GM04504 (cell line): ENCODE measurements at regions not wholly inside any gene's neighbourhood (a gene's known extent, or its start where the extent isn't known, plus 50 kb on each side); places are given as distances from the start of the nearest gene placed in this dataset.
"Not testable (repeated sequence)": the region's sequence is repeated elsewhere in the genome, so short reads cannot be mapped to it uniquely, and the experiment has no call there.

ENCODE experiments used
- DNase-seq: peaks from one replicate; pipeline ENCODE4 v3.0.0-alpha.2; 2012; ENCODE audit warnings: low read depth

DNA sequence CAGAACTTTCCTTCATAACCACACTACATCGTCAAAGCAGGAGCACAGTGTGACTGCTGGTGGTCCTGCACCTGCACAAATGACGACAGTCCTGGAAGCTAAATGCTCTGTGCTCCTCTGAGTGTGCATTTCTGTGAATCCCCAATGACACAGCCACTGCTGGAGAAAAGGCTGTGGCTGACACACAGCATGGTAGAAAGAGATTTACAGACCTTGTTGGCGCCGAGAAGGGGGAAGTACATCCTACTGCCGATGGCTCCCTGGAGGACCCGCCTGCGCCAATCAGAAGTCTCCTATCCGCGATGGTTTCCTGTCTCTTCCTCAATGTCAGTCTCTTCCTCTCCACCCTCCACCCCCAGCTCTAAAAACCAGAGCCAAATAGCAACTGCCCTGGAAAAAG, 115.4 kb upstream of the RAB4A start:
- DNase-seq: no peak

DNA sequence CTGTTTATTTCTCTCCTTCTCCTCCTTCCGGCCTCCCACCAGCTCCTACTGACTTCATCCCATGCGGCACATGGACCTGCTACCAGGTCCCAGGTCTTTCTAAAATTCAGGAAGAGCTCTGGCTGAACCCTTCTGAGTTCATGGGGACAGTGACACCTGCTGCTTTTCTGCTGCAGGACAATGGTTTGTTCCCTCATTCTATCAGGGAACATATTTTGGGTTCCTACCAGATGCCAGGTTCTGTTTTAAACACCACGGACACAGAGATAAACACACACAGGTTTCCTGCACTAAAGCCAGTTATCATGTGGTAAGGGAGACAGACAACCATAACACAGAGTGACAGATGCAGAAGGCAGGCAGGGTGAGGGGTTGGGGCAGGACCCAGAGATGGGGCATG, 114.0 kb upstream of the RAB4A start:
- no peak for DNase-seq

DNA sequence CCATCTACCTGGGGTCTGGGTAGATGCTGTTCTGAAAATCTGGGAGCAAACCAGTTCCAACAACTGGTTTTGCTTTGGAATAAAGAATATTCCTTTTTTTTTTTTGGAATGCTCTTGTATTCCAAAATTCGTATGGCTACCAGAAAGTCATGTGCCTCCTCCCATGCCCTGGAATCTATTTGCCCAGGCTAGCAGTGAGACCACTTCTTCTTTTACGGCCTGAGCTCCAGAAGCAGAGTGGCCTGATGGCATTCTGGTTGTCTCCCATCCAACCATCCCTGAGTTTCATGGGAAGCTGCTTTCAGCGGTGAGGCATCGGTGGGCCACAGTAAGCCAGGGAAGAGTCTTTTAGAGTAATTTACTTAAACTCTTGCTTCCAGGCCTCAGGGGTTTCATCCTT, 113.4 kb upstream of the RAB4A start:
- no peak for DNase-seq

DNA sequence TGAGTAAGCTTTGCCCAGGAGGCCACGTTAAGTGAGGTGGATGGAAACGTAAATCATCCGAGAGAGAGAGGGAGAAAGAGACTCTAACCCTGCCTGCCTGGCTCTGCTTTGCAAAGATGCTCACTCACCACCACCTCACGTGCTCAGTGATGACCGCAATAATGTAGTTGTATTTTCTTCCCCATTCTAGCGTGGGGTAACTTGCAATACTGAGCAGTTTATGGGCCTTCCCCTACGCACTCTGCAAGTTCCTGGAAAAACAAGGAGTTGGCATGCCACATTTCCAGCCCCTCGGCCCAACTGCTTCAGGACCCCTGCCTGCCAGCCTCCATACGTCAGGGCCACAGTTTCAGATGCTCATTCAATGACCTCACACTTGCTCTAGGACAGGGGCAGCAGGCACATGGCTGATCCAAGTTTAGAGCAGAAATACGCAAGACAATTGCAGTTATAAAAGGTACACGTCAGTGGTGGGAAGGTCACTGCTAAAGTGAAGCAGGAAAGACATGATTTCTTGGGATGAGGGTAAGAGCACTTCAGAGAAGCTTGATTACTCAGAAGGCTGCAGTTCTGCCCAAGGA, 112.5 kb upstream of the RAB4A start:
- DNase-seq: no peak

DNA sequence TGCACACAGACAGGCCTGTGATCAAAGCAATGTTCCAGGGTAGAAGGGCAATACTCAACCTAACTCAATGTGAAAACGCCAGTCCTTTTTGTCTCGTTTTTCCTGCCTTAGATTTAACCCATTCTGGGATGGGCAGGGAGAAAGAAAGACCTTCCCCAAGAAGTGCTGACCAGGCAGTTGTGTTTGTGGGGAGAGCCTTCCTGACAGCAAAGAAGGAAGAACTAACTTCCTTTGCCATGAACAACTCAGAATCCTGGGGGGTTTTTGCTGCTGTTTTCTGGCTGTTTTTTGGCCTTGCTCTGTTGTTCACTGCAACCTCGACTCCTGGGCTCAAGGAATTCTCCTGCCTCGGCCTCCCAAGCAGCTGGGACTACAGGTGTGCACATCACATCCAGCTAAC, 112.0 kb upstream of the RAB4A start:
- DNase-seq: no peak

DNA sequence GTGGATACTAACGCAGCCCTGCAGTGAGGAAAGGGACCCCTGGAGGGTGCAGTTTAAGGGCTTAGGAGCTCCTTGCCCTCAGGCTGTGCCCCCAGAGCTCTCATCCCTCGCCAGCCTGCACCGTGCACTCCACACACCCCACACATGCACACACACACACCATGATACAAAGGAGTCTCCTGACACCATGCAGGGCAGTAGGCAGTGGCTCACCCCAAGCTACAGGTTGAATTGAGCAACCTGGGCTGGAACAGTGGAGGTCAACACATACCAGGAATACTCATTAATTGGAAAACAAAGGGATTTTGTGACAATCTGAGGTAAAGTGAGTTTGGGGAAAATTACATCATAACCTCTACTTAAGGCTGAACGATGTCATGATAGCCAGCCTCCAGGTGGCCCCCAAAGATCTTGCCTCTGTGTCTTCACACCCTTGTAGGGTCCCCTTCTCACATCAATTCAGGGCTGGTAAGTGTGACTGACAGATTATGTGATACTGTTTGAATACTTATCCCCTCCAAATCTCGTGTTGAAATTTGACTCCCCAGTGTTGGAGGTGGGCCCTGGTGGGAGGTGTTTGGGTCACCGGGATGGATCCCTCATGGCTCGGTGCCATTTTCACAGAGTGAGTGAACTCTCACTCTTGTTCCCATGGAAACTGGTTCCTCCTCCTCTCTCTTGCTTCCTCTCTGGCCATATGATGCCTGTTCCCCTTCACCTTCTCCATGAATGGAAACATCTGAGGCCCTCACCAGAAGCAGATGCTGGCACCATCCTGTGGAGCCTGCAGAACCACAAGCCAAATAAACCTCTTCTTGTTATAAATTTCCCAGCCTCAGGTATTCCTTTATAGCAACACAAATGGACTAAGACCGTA, 111.0 kb upstream of the RAB4A start:
- no peak for DNase-seq

DNA sequence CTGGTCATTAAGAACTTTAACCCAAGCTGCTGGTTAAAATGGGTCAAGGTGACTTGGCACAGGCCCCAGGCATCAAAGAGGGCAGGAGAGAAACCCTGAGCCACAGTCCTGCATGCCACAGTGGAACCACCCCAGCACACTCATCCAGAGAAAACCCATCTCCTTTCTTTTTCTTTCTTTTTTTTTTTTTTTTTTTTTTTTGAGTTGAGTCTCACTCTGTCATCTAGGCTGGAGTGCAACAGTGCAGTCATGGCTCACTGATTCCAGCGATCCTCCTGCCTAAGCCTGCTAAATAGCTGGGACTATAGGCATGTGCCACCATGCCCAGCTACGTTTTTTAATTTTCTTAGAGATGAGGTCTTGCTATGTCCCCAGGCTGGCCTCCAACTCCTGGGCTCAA, 109.2 kb upstream of the RAB4A start:
- DNase-seq: no peak

DNA sequence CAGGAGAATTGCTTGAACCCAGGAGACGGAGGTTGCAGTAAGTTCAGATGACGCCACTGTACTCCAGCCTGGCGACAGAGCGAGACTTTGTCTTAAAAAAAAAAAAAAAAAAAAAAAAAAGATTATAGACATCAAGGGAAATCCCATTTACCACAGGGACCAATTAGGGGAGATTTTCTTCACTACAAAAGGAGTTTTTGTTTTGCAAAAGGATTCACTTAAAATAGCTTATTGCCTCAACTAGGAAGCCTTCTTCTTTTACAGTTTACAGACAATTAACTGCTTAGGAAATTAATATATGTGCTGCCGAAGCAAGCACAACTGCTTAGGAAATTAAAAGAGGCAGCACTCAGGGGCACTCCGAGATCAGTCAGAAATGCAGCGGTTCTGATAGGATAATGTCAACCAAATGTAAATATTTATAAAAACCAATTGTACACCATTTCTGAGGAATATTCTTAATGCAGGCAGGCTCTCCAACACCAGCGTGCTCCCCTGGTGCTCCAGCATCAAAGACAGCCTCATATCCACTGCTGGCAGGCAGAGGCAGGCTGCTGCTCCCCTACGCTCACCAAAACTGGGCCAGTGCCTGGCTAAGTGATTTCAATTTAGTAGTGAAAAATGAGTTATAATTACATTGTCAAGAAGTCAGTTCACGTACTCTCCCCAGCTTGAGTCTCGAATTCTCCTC, 107.9 kb upstream of the RAB4A start:
- no peak for DNase-seq

DNA sequence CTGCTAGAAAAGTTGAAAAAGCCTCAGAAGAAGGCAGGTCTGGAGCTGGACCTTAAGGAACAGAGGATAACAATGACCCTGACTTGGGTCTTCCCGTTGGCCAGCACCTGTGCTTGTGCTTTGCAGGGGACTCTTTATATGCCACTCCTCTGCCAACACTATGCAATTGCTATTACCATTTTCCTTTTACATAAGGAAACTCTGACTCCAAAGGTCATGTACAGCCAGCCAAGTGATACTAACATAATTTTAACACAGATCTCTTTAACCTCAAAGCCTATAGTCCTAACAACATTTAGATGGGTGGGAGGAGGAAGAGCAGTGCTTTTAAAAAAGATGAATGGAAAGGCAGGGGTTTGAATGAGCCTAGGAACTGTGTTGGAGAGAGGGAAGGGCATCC, 106.6 kb upstream of the RAB4A start:
- no peak for DNase-seq

DNA sequence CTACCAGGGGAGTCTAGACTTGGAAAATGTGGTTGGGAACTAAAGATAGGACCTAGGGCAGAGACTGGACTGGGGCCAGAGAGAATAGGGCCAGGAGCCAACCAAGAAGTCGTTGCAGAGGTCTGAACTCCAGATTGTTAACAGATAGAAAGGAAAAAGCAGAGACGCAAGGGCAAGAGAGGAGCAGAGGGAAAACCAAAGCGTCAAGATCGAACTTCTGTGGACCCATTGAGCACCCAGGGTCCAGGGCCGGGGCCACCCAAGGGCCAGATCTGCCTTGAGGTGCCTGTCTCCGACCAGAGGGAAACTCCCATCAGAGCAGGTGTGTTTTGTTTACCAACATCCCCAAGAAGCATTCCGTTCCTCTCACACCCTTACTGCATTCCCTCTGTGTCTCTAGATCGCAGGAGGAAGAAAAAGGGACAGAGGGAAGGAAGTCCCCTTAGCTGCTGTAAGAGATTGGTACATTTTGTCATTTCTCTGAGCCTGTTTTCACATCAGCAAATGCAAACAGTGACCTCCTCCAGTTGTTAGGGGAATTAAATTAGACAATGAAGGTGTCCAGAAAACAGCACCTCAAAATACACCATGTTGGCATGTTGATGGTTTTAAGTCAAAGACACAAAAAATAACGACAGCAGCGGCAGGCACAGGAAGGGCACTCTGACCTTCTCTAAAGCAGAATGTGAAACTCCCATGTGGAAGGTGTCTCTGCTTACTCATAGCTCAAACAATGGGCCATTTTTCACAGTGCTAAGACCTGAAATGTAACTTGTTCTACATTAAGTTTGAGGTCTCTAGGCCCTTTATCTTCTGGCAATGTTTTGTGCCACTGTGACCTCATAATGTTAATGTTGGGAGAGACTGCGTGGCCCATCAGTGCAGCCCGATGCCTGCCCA, 105.8 kb upstream of the RAB4A start:
- DNase-seq: no peak

DNA sequence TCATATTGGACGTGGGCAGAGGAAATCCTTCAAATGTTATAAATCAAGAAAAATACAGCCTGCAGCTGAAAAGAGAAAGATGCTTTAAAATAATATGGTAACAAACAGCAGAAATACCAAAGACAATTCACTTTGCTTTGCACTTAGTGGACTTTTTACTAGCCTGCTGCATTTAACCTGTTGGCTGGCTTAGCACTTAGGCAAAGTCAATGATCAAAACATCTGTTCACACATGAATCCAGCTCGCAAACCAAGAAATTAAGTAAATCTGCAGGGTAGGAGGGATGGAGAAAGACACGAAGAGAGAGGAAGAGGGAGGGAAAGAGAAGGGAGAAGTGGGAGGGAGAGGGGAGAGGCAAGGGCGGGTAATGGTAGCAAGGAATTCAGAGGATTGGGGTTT, 103.6 kb upstream of the RAB4A start:
- no peak for DNase-seq

DNA sequence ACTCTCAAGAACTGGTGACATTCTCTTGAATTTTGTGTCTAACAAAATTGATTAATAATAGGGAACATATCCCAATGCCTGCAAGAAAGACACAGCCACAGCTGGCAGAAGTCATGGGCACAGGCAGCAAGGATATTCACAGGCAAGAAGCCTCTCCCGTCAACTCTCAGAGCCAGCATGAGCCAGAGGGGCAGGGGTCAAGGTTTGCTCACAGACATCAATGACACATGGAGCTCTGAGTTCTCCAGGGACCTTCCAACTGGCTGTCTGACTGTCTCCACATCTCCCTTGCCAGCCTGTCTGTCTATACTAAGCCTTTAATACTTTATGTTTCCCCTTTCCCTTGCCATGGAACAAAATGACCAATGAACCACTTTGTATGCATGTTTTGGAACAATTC, 101.5 kb upstream of the RAB4A start:
- DNase-seq: no peak

DNA sequence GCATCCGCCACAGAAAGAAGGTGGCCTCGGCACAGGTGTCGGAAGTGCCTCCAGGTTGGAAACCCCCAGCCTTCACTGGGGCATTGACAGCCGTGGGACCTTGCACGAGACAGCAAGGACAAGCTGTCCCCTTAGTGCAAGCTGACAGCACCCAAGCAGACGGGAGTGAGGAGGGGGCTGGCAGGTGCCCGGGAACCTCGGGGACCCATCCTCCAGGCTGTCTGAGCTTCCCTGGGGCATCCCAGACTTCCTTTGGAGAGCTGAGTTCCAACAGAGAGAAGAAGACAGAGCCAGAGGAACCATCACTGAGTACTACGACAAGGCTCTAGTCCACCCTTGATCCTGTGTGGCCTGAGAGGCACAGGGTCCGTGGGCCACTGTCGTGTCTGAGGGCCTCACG, 100.6 kb upstream of the RAB4A start:
- DNase-seq: no peak

DNA sequence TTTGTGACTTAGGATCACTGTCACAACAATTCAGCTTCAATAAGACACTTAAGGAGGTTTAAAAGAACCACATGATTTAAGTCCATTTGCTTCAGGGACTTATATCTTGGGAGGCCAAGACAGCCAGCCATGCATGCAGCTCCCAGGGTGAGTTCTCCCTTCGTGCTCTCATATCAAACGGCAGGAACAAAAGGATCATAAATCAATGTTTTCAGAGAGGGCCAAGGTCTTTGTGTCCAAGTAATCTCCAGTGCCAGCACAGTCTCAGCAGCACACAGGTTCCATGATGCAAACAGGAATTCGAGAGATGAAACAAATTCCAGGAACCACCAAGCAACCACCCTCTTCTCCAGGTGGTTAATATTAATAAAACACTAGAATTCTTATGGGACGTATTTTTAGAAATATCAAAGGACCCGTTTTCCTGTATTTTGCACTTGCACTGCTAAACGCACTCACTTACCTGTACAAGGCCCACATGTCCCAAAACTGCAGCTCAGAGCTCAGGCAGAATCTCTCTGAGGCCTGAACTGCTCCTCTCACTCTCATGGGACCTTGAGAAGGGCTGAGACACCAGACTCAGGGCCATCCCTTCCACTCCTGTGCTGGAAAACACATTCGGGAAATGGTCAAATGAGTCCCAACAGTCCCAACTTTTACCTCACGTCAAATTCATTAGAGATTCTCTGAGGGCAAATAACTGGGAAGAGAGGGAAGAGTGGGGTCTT, 100.0 kb upstream of the RAB4A start:
- DNase-seq: no peak

DNA sequence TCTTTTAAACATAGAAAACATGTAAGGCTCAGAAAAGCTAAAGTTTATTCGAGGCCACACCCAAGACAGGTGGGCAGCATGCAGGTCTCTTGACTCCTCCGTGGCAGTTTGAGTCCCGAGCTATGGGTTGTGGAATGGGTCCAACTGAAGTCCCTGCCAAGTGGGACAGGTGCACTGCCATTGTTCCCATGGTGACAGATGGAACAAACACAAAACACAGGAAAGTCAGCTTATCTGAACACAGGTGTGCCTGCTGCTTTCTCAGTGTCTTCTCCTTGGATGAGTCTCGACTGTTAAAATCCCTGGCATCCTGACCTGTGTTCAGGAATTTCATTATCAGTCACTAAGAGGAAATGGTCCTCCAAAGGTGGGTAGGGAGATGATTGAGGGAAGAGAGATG, 99.0 kb upstream of the RAB4A start:
- DNase-seq: no peak

DNA sequence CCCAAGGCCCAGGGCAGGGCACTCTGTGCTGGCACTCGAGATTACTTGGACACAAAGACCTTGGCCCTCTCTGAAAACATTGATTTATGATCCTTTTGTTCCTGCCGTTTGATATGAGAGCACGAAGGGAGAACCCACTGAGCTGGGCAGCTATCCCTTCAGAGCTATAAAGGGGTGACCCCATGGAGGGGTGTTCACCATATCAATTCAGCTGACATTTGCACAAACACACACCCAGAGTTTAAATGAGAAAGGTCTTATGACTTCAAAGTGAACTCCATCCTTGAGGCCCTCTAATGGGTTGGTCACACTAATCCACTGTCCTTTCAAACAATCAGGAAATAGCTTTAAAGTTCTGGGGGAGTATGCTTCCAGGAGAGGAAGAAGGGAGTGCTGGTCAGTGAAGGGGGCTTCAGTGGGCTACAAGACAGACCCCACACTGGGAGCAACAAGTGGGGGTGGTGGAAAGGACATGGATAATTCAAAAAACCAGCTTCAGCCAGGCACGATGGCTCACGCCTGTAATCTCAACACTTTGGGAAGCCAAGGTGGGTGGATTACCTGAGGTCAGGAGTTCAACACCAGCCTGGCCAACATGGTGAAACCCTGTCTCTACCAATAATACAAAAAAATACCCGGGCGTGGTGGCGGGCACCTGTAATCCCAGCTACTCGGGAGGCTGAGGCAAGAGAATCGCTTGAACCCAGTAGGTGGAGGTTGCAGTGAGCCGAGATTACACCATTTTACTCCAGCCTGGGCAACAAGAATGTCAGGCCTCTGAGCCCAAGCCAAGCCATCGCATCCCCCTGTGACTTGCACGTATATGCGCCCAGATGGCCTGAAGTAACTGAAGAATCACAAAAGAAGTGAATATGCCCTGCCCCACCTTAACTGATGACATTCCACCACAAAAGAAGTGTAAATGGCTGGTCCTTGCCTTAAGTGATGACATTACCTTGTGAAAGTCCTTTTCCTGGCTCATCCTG, 97.1 kb upstream of the RAB4A start:
- not testable (repeated sequence) for DNase-seq

DNA sequence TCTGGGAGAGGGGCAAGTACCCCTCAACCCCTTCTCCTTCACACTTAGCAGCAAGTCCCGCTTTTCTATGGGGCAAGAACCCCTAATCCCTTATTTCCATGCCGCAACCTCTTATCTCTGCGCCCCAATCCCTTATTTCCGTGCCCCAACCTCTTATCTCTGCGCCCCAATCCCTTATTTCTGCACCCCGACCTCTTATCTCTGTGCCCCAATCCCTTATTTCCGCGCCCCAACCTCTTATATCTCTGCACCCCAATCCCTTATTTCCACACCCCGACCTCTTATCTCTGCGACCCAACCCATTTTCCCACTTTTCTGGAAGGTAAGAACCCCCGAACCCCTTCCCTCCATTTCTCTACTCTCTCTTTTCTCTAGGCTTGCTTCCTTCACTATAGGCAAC, 95.6 kb upstream of the RAB4A start:
- not testable (repeated sequence) for DNase-seq

DNA sequence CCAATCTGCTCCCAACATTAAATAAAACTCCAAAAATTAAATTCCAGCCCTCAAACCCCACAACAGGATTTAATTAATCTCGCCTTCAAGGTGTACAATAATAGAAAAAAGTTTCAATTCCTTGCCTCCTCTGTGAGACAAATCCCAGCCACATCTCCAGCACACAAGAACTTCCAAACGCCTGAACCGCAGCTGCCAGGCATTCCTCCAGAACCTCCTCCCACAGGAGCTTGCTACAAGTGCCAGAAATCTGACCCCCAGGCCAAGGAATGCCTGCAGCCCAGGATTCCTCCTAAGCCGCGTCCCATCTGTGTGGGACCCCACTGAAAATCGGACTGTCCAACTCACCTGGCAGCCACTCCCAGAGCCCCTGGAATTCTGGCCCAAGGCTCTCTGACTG, 94.5 kb upstream of the RAB4A start:
- not testable (repeated sequence) for DNase-seq

DNA sequence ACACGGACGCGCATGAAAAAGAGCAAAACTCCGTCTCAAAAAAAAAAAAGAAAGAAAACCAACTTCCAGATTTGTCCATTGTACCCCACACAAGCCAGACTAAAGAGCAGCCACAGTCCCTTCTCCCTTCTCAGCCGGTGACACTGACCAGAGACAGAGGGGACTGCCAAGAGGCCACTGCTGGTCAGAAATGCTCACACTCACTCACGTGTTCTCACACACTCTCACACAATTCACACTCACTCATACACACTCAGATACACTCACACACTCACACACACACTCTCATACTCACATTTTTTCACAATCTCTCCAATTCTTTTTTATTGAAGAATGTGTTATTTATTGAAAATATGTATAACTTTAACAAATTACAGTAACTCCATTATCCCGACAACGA, 90.8 kb upstream of the RAB4A start:
- DNase-seq: no peak

DNA sequence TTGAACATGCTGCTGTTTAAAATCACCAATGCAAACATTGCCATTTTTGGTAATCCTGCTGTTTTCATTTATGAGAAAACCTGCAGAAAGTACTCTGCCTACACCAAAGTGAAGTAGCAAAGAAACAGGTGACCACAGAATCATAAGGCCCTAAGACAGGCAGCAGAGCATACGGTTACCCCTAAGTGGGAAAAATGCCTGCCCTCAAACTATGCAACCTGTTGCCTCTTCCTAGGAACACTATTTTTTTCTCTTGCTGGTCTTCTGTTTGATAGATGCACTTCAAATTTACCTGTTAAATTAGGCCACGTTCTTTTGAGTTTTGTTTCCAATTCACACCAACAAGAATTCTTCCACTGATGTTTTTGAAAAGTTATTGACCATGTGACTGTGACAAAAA, 89.5 kb upstream of the RAB4A start:
- no peak for DNase-seq
